ENCODE measurements at regions not wholly inside any gene's neighbourhood (a gene's known extent, or its start where the extent isn't known, plus 50 kb on each side); places are given as distances from the start of the nearest gene placed in this dataset.

DNA sequence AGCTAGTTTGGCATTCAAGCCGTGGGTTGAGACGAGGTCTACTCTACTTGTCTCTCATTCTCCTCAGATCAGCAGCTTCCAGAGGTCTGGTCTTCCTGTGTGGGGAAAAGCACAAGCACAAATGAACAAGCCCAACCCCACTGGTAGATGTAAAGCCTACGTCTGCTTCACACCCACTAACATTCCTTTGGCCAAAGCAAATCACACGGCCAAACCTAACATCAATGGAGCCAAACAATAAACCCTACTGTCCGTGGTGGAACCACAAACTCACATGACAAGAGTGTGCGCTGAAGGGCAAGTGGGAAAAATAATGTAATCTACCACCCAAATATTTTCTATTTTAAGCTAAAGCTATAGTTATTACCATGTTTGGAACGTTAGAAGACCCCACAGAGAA is 179.3 kb upstream of the MGAT5 start:
- in situ Hi-C loops (cut with HindIII; ENCODE audit: low sequenced_read_pairs): no loop called here
- DNase-seq (ENCODE audit: low read depth, low spot score): no peak
- H3K4me3 ChIP-seq (ENCODE audit: low read depth, low read length): no peak overlapping the region
- TF ChIP-seq, protein P1, sequence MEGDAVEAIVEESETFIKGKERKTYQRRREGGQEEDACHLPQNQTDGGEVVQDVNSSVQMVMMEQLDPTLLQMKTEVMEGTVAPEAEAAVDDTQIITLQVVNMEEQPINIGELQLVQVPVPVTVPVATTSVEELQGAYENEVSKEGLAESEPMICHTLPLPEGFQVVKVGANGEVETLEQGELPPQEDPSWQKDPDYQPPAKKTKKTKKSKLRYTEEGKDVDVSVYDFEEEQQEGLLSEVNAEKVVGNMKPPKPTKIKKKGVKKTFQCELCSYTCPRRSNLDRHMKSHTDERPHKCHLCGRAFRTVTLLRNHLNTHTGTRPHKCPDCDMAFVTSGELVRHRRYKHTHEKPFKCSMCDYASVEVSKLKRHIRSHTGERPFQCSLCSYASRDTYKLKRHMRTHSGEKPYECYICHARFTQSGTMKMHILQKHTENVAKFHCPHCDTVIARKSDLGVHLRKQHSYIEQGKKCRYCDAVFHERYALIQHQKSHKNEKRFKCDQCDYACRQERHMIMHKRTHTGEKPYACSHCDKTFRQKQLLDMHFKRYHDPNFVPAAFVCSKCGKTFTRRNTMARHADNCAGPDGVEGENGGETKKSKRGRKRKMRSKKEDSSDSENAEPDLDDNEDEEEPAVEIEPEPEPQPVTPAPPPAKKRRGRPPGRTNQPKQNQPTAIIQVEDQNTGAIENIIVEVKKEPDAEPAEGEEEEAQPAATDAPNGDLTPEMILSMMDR (IDR thresholded peaks at IDR 0.05; ENCODE audit: low read depth, low read length): no peak

DNA sequence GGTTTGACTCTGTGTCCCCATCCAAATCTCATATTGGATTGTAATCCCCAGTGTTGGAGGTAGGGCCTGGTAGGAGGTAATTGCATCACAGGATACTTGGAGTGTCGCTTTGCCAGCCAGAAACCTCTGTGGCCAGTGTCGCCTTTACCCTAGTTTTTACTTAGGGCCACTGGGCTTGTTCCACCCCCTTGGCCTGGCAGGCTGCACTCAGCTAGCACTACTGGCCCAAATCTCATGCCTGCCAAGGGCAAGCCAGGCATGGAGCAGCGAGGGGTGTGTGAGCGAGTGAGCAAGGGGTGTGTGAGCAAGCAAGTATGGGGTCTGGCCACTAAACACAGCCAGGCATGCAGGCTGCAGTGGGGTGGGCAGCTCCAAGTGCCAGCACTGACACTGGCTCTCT is 178.7 kb upstream of the MGAT5 start:
- DNase-seq (ENCODE audit: low read depth, low spot score): no peak
- H3K4me3 ChIP-seq (ENCODE audit: low read depth, low read length): no peak overlapping the region
- TF ChIP-seq, protein P1 (IDR thresholded peaks at IDR 0.05; ENCODE audit: low read depth, low read length): no peak
- in situ Hi-C loops (cut with HindIII; ENCODE audit: low sequenced_read_pairs): no loop called here

DNA sequence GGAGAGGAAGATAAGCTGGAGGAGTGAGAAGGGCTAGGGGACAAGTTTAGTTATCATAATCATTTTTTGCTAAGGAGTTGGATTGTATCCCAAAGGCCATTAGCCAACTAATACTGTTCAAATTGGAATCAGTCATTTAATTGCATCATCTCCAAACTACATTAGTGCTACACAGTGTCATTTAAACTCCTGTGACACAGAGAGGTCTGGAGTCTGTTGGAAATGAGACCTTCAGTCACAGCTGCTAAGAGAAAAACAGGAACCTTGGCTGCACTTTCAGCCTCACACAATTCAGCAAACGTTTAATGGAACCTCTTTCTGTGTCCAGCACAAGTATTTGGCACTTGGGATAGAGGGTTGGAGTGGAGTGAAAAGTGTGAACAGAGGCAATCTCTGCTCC is 175.5 kb upstream of the MGAT5 start:
- in situ Hi-C loops (cut with HindIII; ENCODE audit: low sequenced_read_pairs): no loop called here
- no peak overlapping the region for H3K4me3 ChIP-seq (ENCODE audit: low read depth, low read length)
- TF ChIP-seq, protein P1 (IDR thresholded peaks at IDR 0.05; ENCODE audit: low read depth, low read length): no peak
- DNase-seq (ENCODE audit: low read depth, low spot score): no peak

DNA sequence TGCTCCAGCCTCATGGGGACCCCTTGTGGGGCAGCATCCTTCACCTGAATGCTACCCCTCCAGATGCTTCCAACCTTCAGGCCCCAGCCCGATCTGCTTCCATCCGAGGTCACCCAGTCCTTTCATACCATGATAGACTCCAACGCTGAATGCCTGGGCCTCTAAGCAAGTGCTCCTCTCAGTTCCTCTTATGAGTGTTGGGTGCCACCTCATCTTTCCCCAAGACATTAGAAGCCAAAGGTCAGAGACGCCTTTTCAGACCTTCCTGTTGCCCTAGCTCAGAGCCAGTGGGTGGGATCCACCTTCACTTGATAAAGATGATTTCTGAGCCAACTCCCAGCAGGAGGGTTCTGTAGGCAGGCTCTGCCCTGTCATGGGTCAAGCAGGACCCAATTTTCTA is 174.5 kb upstream of the MGAT5 start:
- in situ Hi-C loops (cut with HindIII; ENCODE audit: low sequenced_read_pairs): no loop called here
- H3K4me3 ChIP-seq (ENCODE audit: low read depth, low read length): no peak overlapping the region
- no peak for DNase-seq (ENCODE audit: low read depth, low spot score)
- TF ChIP-seq, protein P1 (IDR thresholded peaks at IDR 0.05; ENCODE audit: low read depth, low read length): no peak

DNA sequence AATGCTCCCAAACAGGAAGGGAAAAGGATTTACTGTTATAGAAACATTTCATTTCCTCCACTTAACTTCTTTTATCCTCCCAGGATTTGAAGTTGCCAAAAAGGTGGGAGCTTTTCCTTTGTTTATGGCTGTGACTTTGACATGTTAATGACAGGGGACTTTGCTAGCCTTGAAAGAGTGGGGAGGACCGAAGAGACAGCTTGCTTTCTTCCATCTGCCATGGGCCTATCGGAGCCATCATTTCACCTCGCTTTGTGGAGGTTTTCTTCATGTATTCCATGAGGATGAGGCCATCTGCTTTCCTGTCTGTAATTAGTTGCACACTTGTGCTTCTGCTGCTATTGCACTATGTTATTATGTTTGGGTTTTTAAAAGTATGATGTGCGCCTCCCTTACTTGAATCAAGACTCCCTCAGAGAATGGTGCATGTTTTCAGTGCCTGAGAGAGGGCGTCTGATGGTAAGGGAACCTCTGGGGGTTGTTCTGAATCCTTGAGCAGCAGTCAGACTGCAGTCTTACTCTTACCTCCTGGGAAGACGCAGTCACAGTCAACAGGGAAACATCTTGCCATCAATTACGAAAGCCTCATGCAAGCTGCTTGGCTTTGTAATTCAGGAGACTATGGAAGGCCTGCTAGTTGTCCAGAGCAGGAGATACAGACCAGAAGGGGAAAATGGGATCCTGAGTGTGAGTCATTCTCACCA is 173.3 kb upstream of the MGAT5 start:
- in situ Hi-C loops (cut with HindIII; ENCODE audit: low sequenced_read_pairs): no loop called here

DNA sequence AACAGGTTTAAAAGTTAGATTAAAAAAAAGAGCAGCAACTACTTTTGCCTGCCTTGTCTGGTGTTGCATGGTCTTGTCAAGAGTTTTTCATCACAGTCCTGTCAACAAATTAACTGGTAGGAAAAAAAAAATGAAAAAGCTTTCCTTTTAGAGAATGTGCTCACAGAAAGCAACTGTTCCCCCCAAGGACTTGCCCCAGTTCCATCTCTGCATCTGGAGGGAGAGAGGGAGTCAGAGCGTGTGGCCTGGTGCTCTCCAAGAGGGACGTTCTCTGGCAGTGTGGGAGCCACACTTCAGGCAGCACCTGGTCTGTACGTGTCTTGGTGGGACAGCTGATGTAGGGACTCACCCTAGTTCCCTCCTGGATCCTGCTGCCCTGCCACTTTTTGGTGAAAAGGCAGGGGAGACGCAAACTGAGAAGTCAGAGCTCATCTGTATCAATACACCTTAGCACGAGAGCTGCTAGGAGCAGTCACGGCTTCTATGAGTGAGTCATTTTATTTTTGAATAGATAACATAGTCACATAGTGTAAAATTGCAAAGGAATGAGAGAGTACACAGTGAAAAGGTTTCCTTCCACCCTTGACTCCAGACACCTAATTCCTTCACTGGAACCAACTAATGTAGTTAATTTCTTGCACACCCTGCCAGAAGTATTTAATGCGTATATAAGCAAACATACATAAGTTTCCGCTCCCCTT is 172.5 kb upstream of the MGAT5 start:
- no peak for DNase-seq (ENCODE audit: low read depth, low spot score)
- TF ChIP-seq, protein P1 (IDR thresholded peaks at IDR 0.05; ENCODE audit: low read depth, low read length): no peak
- H3K4me3 ChIP-seq (ENCODE audit: low read depth, low read length): no peak overlapping the region
- in situ Hi-C loops (cut with HindIII; ENCODE audit: low sequenced_read_pairs): no loop called here

More for the DNA sequence above, 173.3 kb upstream of the MGAT5 start:
- H3K4me3 ChIP-seq (ENCODE audit: low read depth, low read length): no peak overlapping the region
- TF ChIP-seq, protein P1 (IDR thresholded peaks at IDR 0.05; ENCODE audit: low read depth, low read length): no peak
- no peak for DNase-seq (ENCODE audit: low read depth, low spot score)

Measured in astrocyte of the spinal cord (primary cell).